ENCODE measurements at regions not wholly inside any gene's neighbourhood (a gene's known extent, or its start where the extent isn't known, plus 50 kb on each side); places are given as distances from the start of the nearest gene placed in this dataset.

DNA sequence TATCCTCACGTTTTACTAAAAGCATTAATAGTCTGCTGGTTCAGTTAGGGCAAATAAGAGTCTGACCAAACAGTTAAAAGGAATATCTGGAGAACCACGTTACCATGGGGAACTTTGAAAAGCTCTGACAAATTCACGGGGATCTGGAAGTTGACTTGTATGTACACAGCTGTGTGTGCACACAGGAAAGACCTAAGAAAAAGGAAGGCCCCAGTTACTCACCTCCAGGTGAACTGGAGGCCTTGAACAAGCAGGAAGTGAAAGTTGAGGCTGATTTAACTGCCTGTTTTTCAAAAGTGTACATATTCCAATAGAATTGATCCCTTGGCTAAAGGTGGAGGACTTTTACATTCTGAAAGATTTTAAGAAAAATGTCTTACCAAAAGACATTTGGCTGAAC is 1891.6 kb upstream of the PCDH20 start:
- Mint-ChIP-seq H3K36me3 (ENCODE audit: unreplicated experiment) (no peaks in the 10 kb centered on the region), H3K27ac (ENCODE audit: unreplicated experiment) (no peak overlapping the region), H3K9me3 (ENCODE audit: unreplicated experiment) (peaks cover 4% of the 10 kb centered on the region), H3K4me3 (ENCODE audit: unreplicated experiment) (no peak overlapping the region), H3K4me1 (ENCODE audit: unreplicated experiment) (no peaks in the 10 kb centered on the region), H3K27me3 (ENCODE audit: unreplicated experiment) (no peaks in the 10 kb centered on the region)
- DNase-seq (ENCODE audit: extremely low spot score, unreplicated experiment) = no peak
- TF ChIP-seq, protein P1, sequence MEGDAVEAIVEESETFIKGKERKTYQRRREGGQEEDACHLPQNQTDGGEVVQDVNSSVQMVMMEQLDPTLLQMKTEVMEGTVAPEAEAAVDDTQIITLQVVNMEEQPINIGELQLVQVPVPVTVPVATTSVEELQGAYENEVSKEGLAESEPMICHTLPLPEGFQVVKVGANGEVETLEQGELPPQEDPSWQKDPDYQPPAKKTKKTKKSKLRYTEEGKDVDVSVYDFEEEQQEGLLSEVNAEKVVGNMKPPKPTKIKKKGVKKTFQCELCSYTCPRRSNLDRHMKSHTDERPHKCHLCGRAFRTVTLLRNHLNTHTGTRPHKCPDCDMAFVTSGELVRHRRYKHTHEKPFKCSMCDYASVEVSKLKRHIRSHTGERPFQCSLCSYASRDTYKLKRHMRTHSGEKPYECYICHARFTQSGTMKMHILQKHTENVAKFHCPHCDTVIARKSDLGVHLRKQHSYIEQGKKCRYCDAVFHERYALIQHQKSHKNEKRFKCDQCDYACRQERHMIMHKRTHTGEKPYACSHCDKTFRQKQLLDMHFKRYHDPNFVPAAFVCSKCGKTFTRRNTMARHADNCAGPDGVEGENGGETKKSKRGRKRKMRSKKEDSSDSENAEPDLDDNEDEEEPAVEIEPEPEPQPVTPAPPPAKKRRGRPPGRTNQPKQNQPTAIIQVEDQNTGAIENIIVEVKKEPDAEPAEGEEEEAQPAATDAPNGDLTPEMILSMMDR (IDR thresholded peaks at IDR 0.05) = no peak

DNA sequence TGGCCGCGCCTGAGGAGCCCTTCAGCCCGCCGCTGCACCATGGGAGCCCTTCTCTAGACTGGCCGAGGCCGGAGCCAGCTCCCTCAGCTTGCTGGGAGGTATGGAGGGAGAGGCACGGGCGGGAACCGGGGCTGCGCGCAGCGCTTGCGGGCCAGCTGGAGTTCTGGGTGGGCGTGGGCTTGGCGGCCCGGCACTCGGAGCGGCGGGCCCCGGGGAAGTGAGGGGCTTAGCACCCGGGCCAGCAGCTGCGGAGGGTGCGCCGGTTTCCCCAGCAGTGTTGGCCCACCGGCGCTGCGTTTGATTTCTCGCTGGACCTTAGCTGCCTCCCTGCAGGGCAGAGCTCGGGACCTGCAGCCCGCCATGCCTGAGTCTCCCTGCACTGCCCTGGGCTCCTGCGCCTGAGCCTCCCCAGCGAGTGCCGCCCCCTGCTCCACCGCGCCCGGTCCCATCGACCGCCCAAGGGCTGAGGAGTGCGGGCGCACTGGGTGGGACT is 1890.0 kb upstream of the PCDH20 start:
- H3K4me1 Mint-ChIP-seq (ENCODE audit: unreplicated experiment) = no peaks in the 10 kb centered on the region
- TF ChIP-seq, protein P1 (IDR thresholded peaks at IDR 0.05) = no peak

DNA sequence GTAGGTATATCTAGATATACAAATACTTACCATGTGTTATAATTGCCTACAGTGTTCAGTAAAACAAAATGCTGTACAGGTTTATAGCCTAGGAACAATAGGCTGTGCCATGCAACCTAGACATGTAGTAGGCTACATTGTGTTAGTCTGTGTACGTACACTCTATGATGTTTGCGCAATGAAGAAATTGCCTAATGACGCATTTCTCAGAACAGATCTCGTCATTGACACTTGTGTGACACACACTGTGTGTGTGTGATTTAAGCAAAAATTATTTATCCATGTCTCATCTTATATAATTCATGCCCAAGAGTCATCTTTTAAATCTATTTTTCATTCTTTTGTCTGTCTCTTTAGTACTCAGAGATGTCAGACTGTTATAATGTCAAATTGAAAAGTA is 1888.8 kb upstream of the PCDH20 start:
- Mint-ChIP-seq H3K27me3 (ENCODE audit: unreplicated experiment) (no peaks in the 10 kb centered on the region), H3K36me3 (ENCODE audit: unreplicated experiment) (no peaks in the 10 kb centered on the region), H3K9me3 (ENCODE audit: unreplicated experiment) (peaks cover 4% of the 10 kb centered on the region), H3K27ac (ENCODE audit: unreplicated experiment) (no peak overlapping the region), H3K4me3 (ENCODE audit: unreplicated experiment) (no peak overlapping the region), H3K4me1 (ENCODE audit: unreplicated experiment) (no peaks in the 10 kb centered on the region)
- no peak for DNase-seq (ENCODE audit: extremely low spot score, unreplicated experiment)
- TF ChIP-seq, protein P1 (IDR thresholded peaks at IDR 0.05) = no peak

More for the DNA sequence above, 1890.0 kb upstream of the PCDH20 start:
- no peaks in the 10 kb centered on the region for H3K27me3 Mint-ChIP-seq (ENCODE audit: unreplicated experiment)
- H3K4me3 Mint-ChIP-seq (ENCODE audit: unreplicated experiment) = no peak overlapping the region
- peaks cover 4% of the 10 kb centered on the region for H3K9me3 Mint-ChIP-seq (ENCODE audit: unreplicated experiment)
- peak; percentile 84 for DNase-seq (ENCODE audit: extremely low spot score, unreplicated experiment)
- H3K36me3 Mint-ChIP-seq (ENCODE audit: unreplicated experiment) = no peaks in the 10 kb centered on the region
- no peak overlapping the region for H3K27ac Mint-ChIP-seq (ENCODE audit: unreplicated experiment)

DNA sequence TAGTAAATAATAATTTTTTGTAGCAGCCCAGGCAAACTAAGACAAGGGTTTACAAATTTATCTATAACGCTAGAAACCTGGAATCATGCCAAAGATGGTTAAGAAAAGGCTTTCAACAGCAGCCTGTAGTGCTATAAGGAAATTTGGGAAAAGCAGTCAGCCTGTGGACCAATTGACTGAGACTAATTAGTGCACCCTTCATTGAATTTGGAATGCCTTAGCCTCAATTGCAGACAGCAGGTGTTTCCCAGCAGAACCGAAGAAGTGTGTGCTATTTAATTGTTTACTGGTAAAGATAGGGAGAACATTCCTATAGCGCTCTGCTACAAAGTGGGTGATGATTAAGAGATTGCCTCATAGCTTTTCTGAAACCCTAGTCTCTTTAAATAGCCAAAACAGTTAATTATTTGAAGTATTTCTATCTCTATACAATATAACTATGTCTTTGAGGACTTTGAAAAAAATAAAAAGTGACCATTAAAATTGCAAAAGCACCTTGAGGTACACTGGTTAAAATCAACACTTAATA is 1884.3 kb upstream of the PCDH20 start:
- H3K9me3 Mint-ChIP-seq (ENCODE audit: unreplicated experiment) = no peaks in the 10 kb centered on the region
- H3K4me3 Mint-ChIP-seq (ENCODE audit: unreplicated experiment) = no peak overlapping the region
- H3K36me3 Mint-ChIP-seq (ENCODE audit: unreplicated experiment) = no peaks in the 10 kb centered on the region
- TF ChIP-seq, protein P1 (IDR thresholded peaks at IDR 0.05) = no peak
- no peak for DNase-seq (ENCODE audit: extremely low spot score, unreplicated experiment)
- H3K27ac Mint-ChIP-seq (ENCODE audit: unreplicated experiment) = no peak overlapping the region
- H3K4me1 Mint-ChIP-seq (ENCODE audit: unreplicated experiment) = no peaks in the 10 kb centered on the region
- H3K27me3 Mint-ChIP-seq (ENCODE audit: unreplicated experiment) = no peaks in the 10 kb centered on the region

DNA sequence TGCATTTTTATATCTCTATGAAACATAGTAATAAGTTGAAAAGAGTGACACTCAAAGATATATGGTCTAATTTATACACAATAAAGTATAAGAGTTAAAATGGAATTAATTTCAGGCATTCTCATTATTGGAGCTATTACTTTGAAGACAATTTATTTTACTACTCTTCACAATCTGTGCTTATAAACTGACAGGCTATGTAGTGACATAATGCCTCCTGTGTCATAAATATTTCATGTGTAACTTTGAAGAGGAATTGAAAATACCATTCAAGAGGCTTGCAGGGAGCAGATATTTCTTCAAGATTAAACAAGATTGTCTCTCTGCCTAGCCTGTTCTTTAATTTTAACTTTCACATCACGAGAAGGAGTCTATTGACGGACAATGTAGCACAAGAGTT is 1881.5 kb upstream of the PCDH20 start:
- TF ChIP-seq, protein P1 (IDR thresholded peaks at IDR 0.05) = no peak
- Mint-ChIP-seq H3K27me3 (ENCODE audit: unreplicated experiment) (no peaks in the 10 kb centered on the region), H3K4me3 (ENCODE audit: unreplicated experiment) (no peak overlapping the region), H3K27ac (ENCODE audit: unreplicated experiment) (no peak overlapping the region), H3K4me1 (ENCODE audit: unreplicated experiment) (no peaks in the 10 kb centered on the region), H3K36me3 (ENCODE audit: unreplicated experiment) (no peaks in the 10 kb centered on the region), H3K9me3 (ENCODE audit: unreplicated experiment) (no peaks in the 10 kb centered on the region)
- no peak for DNase-seq (ENCODE audit: extremely low spot score, unreplicated experiment)
